HG03139 (cell line): ENCODE measurements at regions not wholly inside any gene's neighbourhood (a gene's known extent, or its start where the extent isn't known, plus 50 kb on each side); places are given as distances from the start of the nearest gene placed in this dataset.

Experiments used
- ATAC-seq: cut with Tn5 transposase; IDR thresholded peaks from one replicate; pipeline ENCODE4 v1.9.1; 2021; ENCODE audit not compliant: unreplicated experiment

GRCh38 chr5:93800988-93801811 lies 59.8 kb upstream of the POU5F2 start:
- ATAC-seq, result peak; percentile 58

GRCh38 chr5:93794954-93795353 lies 53.6 kb upstream of the POU5F2 start:
- no peak for ATAC-seq

GRCh38 chr5:93793159-93793781 lies 51.9 kb upstream of the POU5F2 start:
- no peak for ATAC-seq

GRCh38 chr5:93791518-93791972 lies 50.1 kb upstream of the POU5F2 start:
- ATAC-seq, result no peak
